ENCODE measurements at regions not wholly inside any gene's neighbourhood (a gene's known extent, or its start where the extent isn't known, plus 50 kb on each side); places are given as distances from the start of the nearest gene placed in this dataset.

GRCh38 chr5:175343308-175343707 is 100.7 kb downstream of the DRD1 start (continued):
- no peak for TF ChIP-seq YY1 (IDR thresholded peaks at IDR 0.05; ENCODE audit: low read depth)
- no peak for TF ChIP-seq EP300 (IDR thresholded peaks at IDR 0.05; ENCODE audit: borderline replicate concordance in 1 of 2, low read depth in 1 of 2, low read length in 1 of 2)

- Histone ChIP-seq H3F3A (replicated peaks; ENCODE audit: insufficient read depth) (no peaks in the 10 kb centered on the region), H2AFZ (ENCODE audit: low read depth) (no peak overlapping the region), H3K9me2 (no peaks in the 10 kb centered on the region), H3K27ac (ENCODE audit: low read depth in 2 of 2, low read length in 1 of 2) (no peak overlapping the region), H3K9me3 (no peaks in the 10 kb centered on the region), H3K79me2 (ENCODE audit: insufficient read depth) (no peaks in the 10 kb centered on the region), H3K4me1 (ENCODE audit: control insufficient read depth in 1 of 2, insufficient read depth in 2 of 2, low read depth in 1 of 2, low read length in 1 of 2) (no peaks in the 10 kb centered on the region), H4K20me1 (ENCODE audit: insufficient read depth) (no peaks in the 10 kb centered on the region), H3K9ac (no peak overlapping the region), H3K4me3 (ENCODE audit: low read depth in 2 of 2, low read length in 1 of 2) (no peak overlapping the region), H3K4me2 (no peak overlapping the region), H3K36me3 (replicated peaks in 1 of 2; ENCODE audit: control insufficient read depth in 1 of 2, insufficient read depth in 2 of 2, low read length in 1 of 2) (no peaks in the 10 kb centered on the region), H3K27me3 (ENCODE audit: insufficient read depth) (no peaks in the 10 kb centered on the region)
- ChIA-PET CTCF (interaction anchor here (0.6 kb wide), 1 partner anchor 31 kb away, joined by 3 read pairs; no protein-coding TSS in a partner anchor), POLR2A (no interaction called here)
- TF ChIP-seq CHD2 (IDR thresholded peaks at IDR 0.05; ENCODE audit: low read length, partially characterized antibody) (no peak), RAD21 (IDR thresholded peaks at IDR 0.05; ENCODE audit: low read length) (no peak), EP300 (IDR thresholded peaks at IDR 0.05; ENCODE audit: borderline replicate concordance in 1 of 2, low read depth in 1 of 2, low read length in 1 of 2) (no peak), FOXM1 (IDR thresholded peaks at IDR 0.05; ENCODE audit: low read depth) (no peak), MXI1 (IDR thresholded peaks at IDR 0.05; ENCODE audit: low read depth, low read length) (no peak), FOSL2 (IDR thresholded peaks at IDR 0.05; ENCODE audit: borderline replicate concordance, low read depth) (no peak)
- WGBS (ENCODE audit: low lambda C conversion rate), result 16% methylated on average over 2 of the region's 2 CpGs
- DNase-seq, result no peak
Observed at GRCh38 chr5:175340180-175340579, 103.8 kb downstream of the DRD1 start.

GRCh38 chr5:175337680-175338079 is 106.3 kb downstream of the DRD1 start:
- whole genome bisulfite sequencing (ENCODE audit: low lambda C conversion rate), result 52% methylated on average over 3 of the region's 3 CpGs
- H2AFZ ChIP-seq (ENCODE audit: low read depth), result no peak overlapping the region
- no peaks in the 10 kb centered on the region for H3K9me3 ChIP-seq
- H3K4me2 ChIP-seq, result no peak overlapping the region
- H3K27me3 ChIP-seq (ENCODE audit: insufficient read depth), result no peaks in the 10 kb centered on the region
- DNase-seq, result no peak
- no peaks in the 10 kb centered on the region for H3K4me1 ChIP-seq (ENCODE audit: control insufficient read depth in 1 of 2, insufficient read depth in 2 of 2, low read depth in 1 of 2, low read length in 1 of 2)
- H3K9me2 ChIP-seq, result no peaks in the 10 kb centered on the region
- H3F3A ChIP-seq (replicated peaks; ENCODE audit: insufficient read depth), result no peaks in the 10 kb centered on the region
- H3K36me3 ChIP-seq (replicated peaks in 1 of 2; ENCODE audit: control insufficient read depth in 1 of 2, insufficient read depth in 2 of 2, low read length in 1 of 2), result no peaks in the 10 kb centered on the region
- H3K27ac ChIP-seq (ENCODE audit: low read depth in 2 of 2, low read length in 1 of 2), result no peak overlapping the region
- no peaks in the 10 kb centered on the region for H4K20me1 ChIP-seq (ENCODE audit: insufficient read depth)
- CTCF ChIA-PET, result no interaction called here
- POLR2A ChIA-PET, result no interaction called here
- no peak overlapping the region for H3K4me3 ChIP-seq (ENCODE audit: low read depth in 2 of 2, low read length in 1 of 2)
- TF ChIP-seq NFIC (IDR thresholded peaks at IDR 0.05; ENCODE audit: borderline replicate concordance) (no peak), PBX3 (IDR thresholded peaks at IDR 0.05) (no peak), REST (IDR thresholded peaks at IDR 0.05; ENCODE audit: low read depth, low read length) (no peak), RCOR1 (IDR thresholded peaks at IDR 0.05; ENCODE audit: low read length) (no peak), GATA2 (CRISPR knock-in tag; IDR thresholded peaks at IDR 0.05) (no peak)
- H3K79me2 ChIP-seq (ENCODE audit: insufficient read depth), result no peaks in the 10 kb centered on the region
- no peak overlapping the region for H3K9ac ChIP-seq

Data from SK-N-SH (cell line).